ENCODE measurements at regions not wholly inside any gene's neighbourhood (a gene's known extent, or its start where the extent isn't known, plus 50 kb on each side); places are given as distances from the start of the nearest gene placed in this dataset.

DNA sequence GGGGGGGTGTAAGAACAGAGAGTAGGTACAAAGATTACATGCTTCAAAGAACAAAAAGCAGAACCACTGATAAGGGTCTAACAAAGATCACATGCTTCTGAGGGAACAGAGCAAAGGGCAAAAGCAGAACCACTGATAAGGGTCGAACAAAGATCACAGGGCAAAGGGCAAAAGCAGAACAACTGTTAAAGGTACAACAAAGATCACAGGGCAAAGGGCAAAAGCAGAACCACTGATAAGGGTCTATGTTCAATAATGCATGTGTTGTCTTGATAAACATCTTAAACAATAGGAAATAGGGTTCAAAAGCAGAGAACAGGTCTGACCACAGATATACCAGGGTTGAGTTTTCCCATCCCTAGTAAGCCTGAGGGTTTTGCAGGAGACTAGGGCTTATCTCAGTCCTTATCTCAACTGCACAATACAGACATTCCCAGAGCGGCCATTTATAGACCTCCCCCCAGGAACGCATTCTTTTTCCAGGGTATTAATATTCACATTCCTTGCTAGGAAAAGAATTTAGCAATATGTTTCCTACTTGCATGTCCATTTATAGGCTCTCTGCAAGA, 81.9 kb upstream of the PGR start:
- DNase-seq (ENCODE audit: low read depth) = no peak

DNA sequence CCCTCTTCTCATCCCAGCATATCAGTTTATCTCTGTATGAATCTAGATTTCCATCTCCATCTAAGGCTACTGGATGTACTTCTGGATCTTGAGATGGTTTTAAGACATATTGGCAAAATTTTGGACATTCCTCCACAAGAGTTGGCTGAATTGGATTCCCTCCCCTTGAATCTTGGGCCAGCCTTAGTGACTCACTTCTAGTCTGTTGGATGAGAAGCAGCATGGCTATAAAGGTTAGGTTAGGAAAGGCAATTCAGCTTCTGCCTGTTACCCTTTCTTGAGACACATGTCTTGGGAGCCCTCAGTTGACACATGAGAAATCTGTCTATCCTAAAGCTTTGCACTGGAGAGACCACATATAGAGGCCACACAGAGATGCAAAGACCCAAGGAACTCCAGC, 73.0 kb upstream of the PGR start:
- DNase-seq (ENCODE audit: low read depth) = no peak

DNA sequence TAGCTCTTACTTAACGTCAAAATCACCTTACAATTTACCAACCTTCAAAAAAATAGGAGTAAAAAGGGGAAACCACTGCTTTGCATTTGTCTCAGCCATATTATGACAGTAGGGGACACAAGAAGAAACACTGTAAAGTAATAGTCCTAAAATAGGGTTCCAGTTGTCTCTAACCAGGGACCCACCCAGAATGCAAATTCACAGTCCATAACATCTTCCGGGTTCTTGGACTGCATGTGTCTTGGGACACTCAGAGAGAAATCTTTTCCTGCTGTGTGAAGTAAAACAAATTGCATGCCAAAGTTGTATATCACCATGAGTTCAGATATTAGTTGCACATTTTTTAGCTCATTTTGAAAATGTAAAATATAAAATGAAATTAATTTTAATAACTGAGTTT, 69.8 kb upstream of the PGR start:
- DNase-seq (ENCODE audit: low read depth) = no peak

DNA sequence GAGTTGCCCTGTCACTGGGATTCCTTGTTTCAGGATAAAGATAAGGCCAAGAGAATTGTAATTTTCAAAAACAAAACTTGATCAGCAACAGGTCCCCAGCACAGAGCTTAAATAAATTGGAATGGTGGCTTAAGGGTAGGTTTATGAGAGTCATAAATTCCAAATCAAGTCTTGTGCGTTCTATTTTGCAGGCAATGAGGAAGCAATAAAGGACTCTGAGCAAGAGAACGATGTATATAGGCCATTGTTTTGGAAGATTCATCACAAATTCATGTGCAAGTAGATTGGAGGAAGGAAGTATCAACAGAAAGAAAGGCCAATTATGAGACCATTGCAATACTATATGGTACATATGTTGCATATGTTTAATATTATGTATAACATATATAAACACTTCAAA, 65.7 kb upstream of the PGR start:
- no peak for DNase-seq (ENCODE audit: low read depth)

DNA sequence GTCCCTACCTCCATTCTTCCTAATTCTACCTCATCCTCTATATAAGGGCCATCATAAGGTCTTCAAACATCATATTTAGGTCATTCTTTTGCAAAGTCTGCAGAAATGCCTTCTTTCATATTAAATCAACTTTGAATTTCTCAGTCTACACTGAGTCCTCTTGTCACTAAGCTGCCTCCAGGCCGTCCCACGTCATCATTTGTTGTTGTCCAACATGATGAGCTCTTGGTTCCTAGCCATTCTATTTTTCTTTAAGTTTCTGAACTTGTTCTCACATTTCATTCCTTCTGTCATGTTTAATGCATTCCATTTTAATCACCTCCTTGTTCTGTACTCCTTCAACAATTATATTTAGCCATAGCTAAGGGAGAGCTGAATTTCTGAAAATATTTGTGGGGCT, 59.2 kb upstream of the PGR start:
- no peak for DNase-seq (ENCODE audit: low read depth)

DNA sequence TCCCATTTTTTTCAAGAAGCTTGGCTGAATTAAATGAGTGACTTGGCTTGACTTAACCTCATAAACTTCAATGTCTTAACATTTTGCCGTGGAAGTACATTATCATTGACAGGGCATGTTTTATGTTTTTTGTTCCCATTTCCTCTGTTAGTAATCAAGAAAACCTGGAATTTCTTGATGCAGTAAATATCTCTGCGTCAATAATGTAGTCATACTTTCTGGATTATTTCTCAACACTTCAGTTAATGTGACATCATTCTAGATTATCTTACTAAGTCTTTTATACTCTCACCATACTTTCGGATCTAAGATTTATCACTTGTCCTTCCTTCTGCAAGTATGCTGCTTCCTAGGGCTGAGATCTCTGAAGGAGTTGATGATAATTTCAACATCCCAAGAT, 58.6 kb upstream of the PGR start:
- no peak for DNase-seq (ENCODE audit: low read depth)

DNA sequence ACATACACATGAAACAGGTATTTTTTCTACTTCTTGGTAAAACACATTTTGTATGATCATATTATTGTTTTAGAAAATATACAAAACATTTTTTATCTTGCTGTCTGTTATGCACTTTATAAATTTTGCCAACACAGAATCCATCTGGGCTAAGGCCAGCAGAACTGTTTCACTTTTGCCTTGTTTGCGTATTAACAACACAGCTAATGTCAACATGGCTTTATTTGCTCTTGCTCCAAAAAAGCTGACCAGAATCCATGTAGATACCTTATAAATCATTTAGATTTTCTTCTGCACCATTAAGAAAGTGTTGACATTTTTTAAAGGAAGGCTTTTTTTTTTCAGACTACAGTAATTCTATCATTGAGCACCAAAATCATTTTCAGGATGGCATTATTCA, 58.1 kb upstream of the PGR start:
- DNase-seq (ENCODE audit: low read depth) = no peak

DNA sequence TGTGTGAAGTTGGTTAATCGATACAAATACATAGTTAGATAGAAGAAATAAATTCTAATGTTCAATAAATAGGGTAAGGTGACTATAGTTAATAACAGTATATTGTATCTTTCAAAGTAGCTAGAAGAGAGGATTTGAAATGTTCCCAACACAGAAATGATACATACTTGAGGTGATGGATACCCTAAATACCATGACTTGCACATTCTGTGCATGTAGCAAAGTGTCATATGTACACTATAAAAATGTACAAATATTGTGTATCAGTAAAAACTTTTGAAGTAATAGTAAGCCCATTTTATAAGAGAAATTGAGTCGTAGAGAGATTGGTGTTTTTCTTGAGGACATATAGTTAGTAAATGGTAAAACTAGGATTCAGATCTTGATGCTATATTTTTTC, 56.4 kb upstream of the PGR start:
- DNase-seq (ENCODE audit: low read depth) = no peak

DNA sequence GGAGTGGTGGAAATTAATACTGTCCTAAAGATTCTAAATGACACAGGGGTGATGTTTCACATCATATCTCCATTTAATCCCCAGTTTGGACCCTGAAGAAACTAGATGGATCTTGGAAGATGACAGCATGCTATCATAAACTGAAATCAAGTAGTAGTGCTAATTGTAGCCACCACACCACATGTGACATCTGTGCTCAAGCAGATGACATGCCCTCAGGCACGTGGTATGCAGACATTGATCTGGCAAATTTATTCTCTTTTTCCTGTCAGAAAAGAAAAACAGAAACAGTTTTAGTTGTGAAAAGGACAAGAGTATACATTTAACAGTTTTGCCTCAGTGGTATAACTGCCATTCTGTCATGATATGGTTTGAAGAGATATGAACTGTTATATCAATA, 52.9 kb upstream of the PGR start:
- DNase-seq (ENCODE audit: low read depth) = no peak

DNA sequence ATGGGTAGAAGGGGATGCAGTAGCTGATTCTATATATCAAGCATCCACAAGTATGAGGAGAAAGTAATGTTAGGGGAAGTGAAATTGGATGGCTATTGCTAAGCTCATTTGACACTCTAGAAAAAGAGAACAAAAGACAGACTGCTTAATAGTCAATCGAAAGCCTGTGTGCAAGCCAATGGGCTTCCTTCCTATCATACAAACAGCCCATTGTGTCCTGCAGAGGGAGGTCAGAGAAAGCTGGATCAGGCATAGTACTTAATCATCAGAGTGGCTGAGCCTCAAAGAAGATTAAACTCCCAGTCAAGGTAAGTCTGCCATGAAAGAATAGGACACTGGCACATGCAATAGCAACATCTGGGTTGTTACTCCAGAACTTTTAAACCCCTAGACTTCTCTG, 50.9 kb upstream of the PGR start:
- no peak for DNase-seq (ENCODE audit: low read depth)
